ENCODE measurements at regions not wholly inside any gene's neighbourhood (a gene's known extent, or its start where the extent isn't known, plus 50 kb on each side); places are given as distances from the start of the nearest gene placed in this dataset.

GRCh38 chr1:18535391-18536210 lies 54.9 kb downstream of the KLHDC7A start:
- DNase-seq (ENCODE audit: low read depth) = no peak

DNA sequence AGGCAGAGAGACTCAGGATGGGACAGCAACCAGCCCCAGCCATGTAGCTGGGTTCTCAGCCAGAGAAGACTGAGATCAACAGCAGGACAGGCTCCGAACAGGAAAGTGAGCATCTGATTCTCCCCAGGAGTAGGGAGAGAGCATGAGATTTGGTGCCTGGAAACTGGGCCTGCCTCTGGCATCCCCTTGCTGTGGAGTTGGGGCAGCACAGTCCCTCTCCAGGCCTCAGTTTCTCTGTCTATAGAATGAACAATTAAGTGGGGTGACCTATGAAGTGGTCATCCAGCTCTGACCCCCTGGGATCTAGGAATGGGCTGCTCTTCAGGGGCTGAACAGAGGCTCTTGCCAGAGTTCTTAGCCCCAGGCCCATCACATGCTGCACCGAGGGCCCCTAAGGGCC lies 55.6 kb downstream of the KLHDC7A start:
- no peak for DNase-seq (ENCODE audit: low read depth)

- DNase-seq (ENCODE audit: low read depth) = no peak
Observed at GRCh38 chr1:18536915-18537314, 56.2 kb downstream of the KLHDC7A start.

GRCh38 chr1:18537386-18538306 lies 56.9 kb downstream of the KLHDC7A start:
- DNase-seq (ENCODE audit: low read depth) = no peak

DNA sequence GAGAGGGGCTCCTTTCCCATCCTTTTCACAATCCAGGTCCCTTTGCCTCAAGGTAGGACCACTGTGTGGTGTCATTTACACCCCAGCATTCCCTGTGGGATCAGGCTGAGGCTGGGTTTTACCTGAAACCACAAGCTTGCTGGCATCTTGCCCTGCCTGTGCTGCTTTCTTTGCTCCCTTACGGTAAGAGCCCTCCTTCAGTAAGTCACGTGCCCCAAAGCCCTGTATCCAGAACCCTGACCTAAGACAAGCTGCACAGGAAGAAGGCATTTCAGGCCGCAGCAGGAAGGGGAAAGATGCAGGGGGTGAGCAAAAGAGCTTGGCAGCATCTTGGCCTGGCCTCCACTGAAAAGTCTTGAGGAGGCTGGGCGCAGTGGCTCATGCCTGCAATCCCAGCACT lies 58.4 kb downstream of the KLHDC7A start:
- no peak for DNase-seq (ENCODE audit: low read depth)

GRCh38 chr1:18540136-18540765 lies 59.5 kb downstream of the KLHDC7A start:
- DNase-seq (ENCODE audit: low read depth) = no peak

DNA sequence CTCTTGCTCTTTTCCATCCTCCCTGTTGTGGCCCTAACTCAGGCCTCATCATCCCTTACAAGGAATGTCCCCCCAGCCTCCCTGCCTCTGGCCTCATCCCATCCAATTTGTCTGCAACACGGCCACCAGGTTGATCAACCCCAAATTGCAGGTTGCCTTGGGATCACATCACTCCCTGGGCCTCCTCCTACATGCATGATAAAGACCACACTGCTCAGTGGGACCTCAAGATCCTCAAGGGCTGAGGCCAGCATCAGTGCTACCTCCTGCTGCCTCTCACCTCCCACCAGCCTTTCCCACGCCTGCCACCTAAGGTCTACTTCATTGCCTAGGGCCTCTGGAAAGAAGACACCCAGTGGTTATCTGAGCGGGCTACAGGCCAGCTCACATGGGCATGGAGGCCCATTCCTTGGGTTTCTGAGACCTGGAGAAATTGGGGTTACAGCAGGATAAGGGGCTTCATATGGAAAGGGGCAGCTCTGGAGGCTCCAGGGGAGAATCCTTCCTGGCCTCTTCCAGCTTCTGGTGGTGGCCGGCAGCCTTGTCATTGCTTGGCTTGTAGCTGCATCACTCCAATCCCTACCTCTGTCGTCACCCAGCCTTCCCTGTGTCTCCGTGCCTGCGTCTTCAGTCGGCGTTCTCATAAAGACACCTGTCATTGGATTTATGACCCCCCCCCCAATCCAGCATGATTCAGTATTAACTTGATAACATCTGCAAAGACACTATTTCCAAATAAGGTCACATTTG lies 60.5 kb downstream of the KLHDC7A start:
- no peak for DNase-seq (ENCODE audit: low read depth)

DNA sequence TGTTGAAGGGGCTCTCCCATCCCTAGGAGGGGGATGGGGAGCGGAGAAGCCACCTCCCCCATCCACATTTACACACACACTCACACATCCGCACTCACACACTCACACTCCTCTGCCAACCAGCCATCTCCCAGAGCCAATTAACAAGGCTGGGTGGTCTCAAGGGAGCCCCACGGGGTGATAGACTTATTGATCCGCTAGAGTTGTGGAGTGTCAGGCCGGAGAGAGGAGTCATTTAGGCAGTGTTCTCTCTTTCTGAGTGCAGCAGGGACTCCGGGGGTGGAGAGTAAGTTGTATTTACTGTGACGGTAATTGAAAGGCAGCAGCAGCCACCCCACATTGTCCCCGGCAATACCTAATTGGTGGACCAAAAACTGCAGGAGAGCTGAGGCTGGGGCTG lies 61.6 kb downstream of the KLHDC7A start:
- no peak for DNase-seq (ENCODE audit: low read depth)

DNA sequence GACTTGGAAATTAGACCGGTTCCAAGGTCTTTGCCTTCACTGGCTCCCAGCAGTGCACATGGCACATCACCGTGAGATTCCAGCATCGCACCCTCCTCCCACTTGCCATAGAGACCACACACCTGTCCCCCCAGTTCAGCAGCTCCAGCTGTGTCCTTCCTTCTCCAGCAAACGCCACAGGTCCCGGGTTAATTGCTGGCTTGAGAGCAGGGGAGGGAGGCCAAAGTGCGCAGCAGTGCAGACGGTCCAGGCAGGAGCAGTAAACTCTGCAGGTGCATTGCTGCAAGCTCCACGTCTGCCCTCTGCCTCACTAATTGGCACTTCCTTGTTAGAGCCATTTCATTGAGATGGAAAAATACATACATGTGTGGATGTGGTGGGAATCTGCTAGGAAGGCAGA lies 65.3 kb downstream of the KLHDC7A start:
- DNase-seq (ENCODE audit: low read depth) = no peak

- DNase-seq (ENCODE audit: low read depth) = no peak
Observed at GRCh38 chr1:18547460-18547859, 66.7 kb downstream of the KLHDC7A start.

DNA sequence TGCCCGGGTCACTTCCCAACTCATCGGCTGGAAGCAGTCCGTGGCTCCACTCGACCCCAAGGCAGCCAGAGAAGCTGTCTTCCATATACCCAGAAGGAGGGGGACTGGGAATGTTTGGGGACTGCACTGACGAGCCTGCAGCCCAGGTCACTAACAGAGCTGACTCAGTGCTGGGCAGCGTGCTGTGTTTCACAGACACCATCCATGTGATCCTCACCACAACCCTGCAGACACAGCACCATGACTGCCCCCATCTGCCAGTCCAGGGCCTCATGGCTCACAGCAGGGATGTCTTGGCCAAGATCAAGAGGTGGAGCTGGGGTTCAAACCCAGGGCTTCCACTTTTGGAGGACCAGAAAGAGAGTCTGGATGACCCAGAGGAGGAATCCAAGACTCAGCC lies 67.9 kb downstream of the KLHDC7A start:
- no peak for DNase-seq (ENCODE audit: low read depth)

DNA sequence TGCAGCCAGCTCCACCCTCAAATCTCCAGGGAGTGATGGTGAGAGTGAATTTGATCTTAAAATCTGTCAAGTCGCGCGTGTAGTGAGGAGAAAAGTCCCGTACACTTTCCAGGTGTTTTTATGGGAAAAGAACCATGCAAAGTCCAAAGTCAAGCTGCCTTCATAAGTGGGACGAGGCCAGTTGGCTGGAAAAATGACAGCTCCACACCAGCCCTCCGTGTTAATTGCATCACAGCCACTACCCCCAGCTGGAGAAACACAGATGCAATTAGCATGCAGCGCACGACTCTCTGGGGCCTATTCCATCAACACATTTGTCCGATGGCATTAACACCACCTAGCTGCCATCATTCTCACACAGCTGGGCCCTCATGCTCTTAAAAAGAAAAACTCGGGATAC lies 68.4 kb downstream of the KLHDC7A start:
- no peak for DNase-seq (ENCODE audit: low read depth)

- DNase-seq (ENCODE audit: low read depth) = no peak
Observed at GRCh38 chr1:18549906-18550305, 69.2 kb downstream of the KLHDC7A start.

GRCh38 chr1:18552631-18553030 lies 71.9 kb downstream of the KLHDC7A start:
- DNase-seq (ENCODE audit: low read depth) = no peak

GRCh38 chr1:18553388-18553787 lies 72.7 kb downstream of the KLHDC7A start:
- no peak for DNase-seq (ENCODE audit: low read depth)

GRCh38 chr1:18554099-18554498 lies 73.4 kb downstream of the KLHDC7A start:
- DNase-seq (ENCODE audit: low read depth) = no peak

DNA sequence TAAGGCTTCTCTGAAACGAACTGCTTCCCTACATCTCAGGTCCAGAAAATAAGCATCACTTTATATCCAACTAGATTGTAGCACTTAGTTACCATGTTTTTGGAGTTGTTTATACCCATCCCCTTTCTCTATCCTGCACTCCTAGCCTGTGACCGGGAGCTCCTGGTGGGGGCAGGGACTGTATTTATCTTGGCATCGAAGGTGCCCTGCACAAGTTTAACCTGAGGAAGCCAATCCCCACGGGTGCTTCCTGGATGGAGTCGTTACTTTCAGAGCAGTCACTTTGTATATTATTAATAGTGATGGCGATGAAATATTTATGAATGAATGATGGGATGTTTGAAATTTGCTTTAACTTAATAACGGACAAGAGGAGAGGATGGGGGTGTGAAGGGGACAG lies 73.9 kb downstream of the KLHDC7A start:
- no peak for DNase-seq (ENCODE audit: low read depth)

DNA sequence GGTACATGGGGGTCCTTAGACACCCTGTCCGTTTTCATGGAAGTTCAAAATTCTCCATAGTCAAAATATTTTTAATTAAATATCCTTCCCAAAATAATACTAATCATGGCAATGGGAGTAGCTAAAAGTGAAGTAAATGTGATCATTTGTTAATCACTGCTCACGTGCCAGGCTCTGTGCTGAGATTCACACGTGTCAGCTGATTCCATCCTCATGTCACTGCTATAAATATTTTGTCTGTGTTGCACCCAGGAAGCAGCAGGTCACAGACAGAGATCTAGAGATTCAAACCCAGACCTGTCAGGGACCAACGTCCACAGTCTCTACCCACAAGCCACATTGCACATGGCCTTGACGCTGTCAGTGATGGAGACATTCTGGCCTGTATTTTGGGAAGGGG lies 74.3 kb downstream of the KLHDC7A start:
- DNase-seq (ENCODE audit: low read depth) = no peak

DNA sequence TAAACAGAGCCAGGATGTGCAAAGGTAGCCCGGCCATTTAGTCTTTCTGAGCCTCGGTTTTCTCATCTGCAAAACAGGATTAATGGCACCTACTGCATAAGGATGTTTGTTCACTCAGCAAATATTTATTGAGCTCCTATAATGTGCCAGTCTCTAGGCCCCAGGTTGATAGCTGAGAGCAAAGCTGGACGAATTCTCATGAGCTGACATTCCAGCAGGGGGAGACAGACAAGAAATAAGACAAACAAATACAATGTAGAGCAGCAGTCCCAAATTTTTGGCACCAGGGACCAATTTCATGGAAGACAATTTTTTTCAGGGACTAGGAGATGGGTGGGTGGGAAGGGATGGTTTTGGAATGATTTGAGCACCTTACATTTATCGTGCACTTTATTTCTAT lies 74.3 kb upstream of the PAX7 start:
- no peak for DNase-seq (ENCODE audit: low read depth)

- no peak for DNase-seq (ENCODE audit: low read depth)
Observed at GRCh38 chr1:18557621-18558465, 72.8 kb upstream of the PAX7 start.

DNA sequence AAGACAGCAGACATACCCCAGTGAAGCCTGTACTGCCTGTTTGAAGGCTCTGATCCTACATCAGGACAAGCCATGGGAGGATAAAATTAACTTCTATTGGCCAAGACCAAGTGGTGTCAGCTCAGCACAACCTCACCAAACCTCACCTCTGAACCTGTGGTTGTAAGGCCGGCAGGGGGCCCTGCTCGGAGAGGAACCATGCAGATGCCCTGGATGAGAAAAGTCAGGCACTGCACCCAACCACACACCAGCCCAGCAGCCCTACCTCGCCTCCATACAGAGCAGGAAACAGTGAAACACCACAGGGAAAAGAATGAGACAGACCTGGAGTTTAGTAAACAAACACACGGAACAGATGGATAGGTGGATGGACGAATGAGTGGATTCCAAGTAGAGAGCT lies 70.0 kb upstream of the PAX7 start:
- DNase-seq (ENCODE audit: low read depth) = no peak
